Omental fat pad (tissue), 3 donors: ENCODE measurements at regions not wholly inside any gene's neighbourhood (a gene's known extent, or its start where the extent isn't known, plus 50 kb on each side); places are given as distances from the start of the nearest gene placed in this dataset.

ENCODE experiments used
- ATAC-seq: fragments of 150-250 bp; one replicate; pipeline ENCODE4 v1.9.1; 2016; ENCODE audit warnings: mild to moderate bottlenecking, moderate library complexity; ENCODE audit not compliant: low FRiP score
- DNase-seq: peaks from one replicate; pipeline ENCODE4 v3.0.0-alpha.2; 2019; ENCODE audit warnings: low spot score
- TF ChIP-seq, protein P1 (sequence below), 3 donors: fragments of 450-650 bp; IDR thresholded peaks; one replicate each; pipeline ENCODE4 v1.5.1; 2016 to 2017; ENCODE audit warnings: antibody characterized with exemption in 3 of 3, mild to moderate bottlenecking in 3 of 3, moderate library complexity in 2 of 3

DNA sequence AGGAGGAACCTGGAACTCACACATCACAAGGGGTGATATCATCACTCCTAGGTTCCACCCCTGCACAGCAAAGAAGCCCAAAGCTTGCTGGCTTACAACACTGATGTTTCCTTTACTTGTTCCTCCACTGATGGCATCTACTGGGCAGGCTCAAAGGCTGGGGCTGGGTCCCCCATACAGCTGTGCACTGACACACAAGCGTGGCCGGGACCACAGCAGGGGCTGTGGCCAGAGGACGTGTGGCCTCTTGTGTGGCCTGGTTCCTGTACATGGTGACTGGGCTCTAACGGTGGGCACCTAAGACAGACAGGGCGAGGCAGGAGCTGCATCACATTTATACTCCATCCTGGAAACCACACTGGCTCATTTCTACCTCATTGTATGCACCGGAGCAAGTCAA is 264.4 kb upstream of the FOXF1 start:
- DNase-seq (no peak), ATAC-seq (no peak)
- TF ChIP-seq, protein P1, sequence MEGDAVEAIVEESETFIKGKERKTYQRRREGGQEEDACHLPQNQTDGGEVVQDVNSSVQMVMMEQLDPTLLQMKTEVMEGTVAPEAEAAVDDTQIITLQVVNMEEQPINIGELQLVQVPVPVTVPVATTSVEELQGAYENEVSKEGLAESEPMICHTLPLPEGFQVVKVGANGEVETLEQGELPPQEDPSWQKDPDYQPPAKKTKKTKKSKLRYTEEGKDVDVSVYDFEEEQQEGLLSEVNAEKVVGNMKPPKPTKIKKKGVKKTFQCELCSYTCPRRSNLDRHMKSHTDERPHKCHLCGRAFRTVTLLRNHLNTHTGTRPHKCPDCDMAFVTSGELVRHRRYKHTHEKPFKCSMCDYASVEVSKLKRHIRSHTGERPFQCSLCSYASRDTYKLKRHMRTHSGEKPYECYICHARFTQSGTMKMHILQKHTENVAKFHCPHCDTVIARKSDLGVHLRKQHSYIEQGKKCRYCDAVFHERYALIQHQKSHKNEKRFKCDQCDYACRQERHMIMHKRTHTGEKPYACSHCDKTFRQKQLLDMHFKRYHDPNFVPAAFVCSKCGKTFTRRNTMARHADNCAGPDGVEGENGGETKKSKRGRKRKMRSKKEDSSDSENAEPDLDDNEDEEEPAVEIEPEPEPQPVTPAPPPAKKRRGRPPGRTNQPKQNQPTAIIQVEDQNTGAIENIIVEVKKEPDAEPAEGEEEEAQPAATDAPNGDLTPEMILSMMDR (IDR thresholded peaks at IDR 0.05): no peak

DNA sequence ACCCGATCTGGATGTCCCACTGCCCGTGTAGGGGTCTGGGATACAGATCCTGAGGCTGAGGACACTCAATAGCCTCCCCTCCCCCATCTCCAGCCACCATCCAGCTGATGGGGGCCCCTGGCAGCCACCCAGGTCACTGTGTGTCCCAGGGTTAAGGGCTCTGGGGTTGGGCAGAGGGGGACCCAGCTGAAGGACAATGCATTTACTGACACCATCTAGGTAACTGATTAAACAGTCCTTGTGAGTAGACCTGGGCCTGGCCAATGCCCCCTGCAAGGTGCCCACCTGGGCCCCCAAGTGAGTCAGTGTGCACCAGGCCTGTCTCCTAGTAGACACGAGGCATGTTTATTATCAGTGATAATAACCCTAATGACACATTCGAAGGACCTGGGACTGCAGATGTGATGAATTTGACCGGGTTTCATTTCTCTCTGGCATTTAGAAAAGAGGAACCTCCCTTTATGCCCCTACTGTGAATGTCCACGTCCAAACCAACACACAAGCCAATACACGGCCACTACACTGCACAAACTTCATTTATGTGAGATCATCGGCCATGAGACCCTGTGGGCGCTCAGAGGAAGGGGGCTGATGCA is 261.9 kb upstream of the FOXF1 start:
- ATAC-seq (no peak), DNase-seq (no peak)
- TF ChIP-seq, protein P1 (IDR thresholded peaks at IDR 0.05): no peak

DNA sequence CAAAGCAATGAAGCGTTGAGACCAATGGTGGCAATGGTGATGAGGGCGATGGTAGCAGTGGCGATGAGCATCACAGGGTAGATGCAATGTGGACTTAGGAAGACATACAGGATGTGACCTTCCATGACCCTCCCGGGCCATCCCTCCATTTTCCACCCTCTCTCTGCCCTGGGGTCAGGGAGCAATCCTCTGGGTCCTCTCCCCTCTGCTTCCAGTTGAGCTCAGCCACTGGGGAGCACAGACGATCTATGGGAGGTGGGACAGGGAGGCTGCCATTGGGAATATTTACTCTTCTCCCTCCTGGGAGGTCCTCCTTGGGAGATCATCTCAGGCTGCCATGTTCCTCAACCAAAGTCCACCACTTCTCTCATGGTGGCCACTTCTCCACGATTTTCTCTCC is 260.7 kb upstream of the FOXF1 start:
- no peak for DNase-seq
- no peak for ATAC-seq
- TF ChIP-seq, protein P1 (IDR thresholded peaks at IDR 0.05): no peak

- ATAC-seq (no peak), DNase-seq (no peak)
- TF ChIP-seq, protein P1 (IDR thresholded peaks at IDR 0.05): no peak
These were observed 258.6 kb upstream of the FOXF1 start for GRCh38 chr16:86251682-86252081.

DNA sequence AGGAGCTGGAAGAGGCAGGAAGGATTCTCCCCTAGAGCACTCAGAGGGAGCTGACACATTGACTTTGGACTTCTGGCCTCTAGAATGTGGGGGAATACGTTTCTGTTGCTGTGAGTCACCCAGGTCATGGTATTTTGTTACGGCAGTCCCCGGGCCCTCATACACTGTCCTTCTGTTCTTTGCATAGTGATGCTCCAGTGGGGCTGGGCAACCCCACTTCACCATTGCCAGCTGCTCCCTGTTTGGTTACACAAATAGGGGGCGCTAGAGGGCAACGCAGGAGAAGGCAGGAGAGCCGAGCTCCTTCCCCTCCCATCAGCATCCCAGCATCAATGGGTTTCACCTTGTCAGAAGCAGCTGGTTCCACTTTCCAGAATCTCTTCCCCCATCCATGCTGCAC is 257.7 kb upstream of the FOXF1 start:
- no peak for DNase-seq
- ATAC-seq: no peak
- TF ChIP-seq, protein P1 (IDR thresholded peaks at IDR 0.05): no peak

- ATAC-seq (no peak), DNase-seq (no peak)
- TF ChIP-seq, protein P1 (IDR thresholded peaks at IDR 0.05): no peak
These were observed 254.4 kb upstream of the FOXF1 start for GRCh38 chr16:86255966-86256365.

- no peak for ATAC-seq
- TF ChIP-seq, protein P1 (IDR thresholded peaks at IDR 0.05): no peak
- DNase-seq: no peak
These were observed 253.3 kb upstream of the FOXF1 start for GRCh38 chr16:86256995-86257394.
